Activated CD4-positive, alpha-beta T cell treated with anti-CD3 and anti-CD28 coated beads for 36 hours (primary cell): ENCODE measurements at regions not wholly inside any gene's neighbourhood (a gene's known extent, or its start where the extent isn't known, plus 50 kb on each side); places are given as distances from the start of the nearest gene placed in this dataset.

Experiments
- ATAC-seq: fragments of 200-7000 bp; cut with Tn5 transposase; one replicate; pipeline ENCODE4 v1.10.0; 2021; ENCODE audit warnings: mild to moderate bottlenecking, moderate library complexity
- CTCF ChIA-PET: fragments of 350-600 bp; sonication (Branson Sonifier 250); formaldehyde crosslinking; loops from one replicate; lab custom pipeline; 2021; ENCODE audit warnings: antibody characterized with exemption; lab: Charles Lee
- POLR2A ChIA-PET: fragments of 350-600 bp; sonication (Branson Sonifier 250); formaldehyde crosslinking; loops from one replicate; lab custom pipeline; 2021; ENCODE audit warnings: antibody characterized with exemption, inconsistent platforms; lab: Charles Lee
- DNase-seq: peaks from one replicate; pipeline ENCODE4 v3.0.0-alpha.2; 2020
- H3K27ac Mint-ChIP-seq: one replicate; pipeline ENCODE4 v1.8.0; 2021; ENCODE audit warnings: mixed read lengths
- H3K27me3 Mint-ChIP-seq: one replicate; pipeline ENCODE4 v1.8.0; 2021; ENCODE audit warnings: mixed read lengths
- H3K36me3 Mint-ChIP-seq: one replicate; pipeline ENCODE4 v1.8.0; 2021; ENCODE audit warnings: low read depth, mixed read lengths
- H3K4me1 Mint-ChIP-seq: one replicate; pipeline ENCODE4 v1.8.0; 2021; ENCODE audit warnings: mixed read lengths
- H3K4me3 Mint-ChIP-seq: one replicate; pipeline ENCODE4 v1.8.0; 2021; ENCODE audit warnings: mild to moderate bottlenecking, moderate library complexity, mixed read lengths
- H3K9me3 Mint-ChIP-seq: one replicate; pipeline ENCODE4 v1.8.0; 2021; ENCODE audit warnings: low read depth, mixed read lengths
- intact Hi-C, 2 experiments: fragments of 100-400 bp; cut with DNase I in 1 of 2; cut with micrococcal nuclease in 1 of 2; formaldehyde crosslinking; loops; one replicate each; pipeline versions ENCODE4 v1.14.2 to v1.15.1; 2022 to 2024; cut with DNase I, micrococcal nuclease

GRCh38 chr7:26490640-26491624 lies 199.3 kb downstream of the SNX10 start:
- no peaks in the 10 kb centered on the region for H3K4me1 Mint-ChIP-seq
- H3K9me3 Mint-ChIP-seq: no peaks in the 10 kb centered on the region
- ATAC-seq (no peak), DNase-seq (no peak)
- no peak overlapping the region for H3K27ac Mint-ChIP-seq
- no peaks in the 10 kb centered on the region for H3K36me3 Mint-ChIP-seq
- no peak overlapping the region for H3K4me3 Mint-ChIP-seq
- POLR2A ChIA-PET: no interaction called here
- CTCF ChIA-PET: interaction anchor here (0.9 to 1.1 kb wide), 2 partner anchors 21 to 79 kb away, joined by 3 to 4 read pairs; no protein-coding TSS in a partner anchor
- intact Hi-C loops: no loop called here
- peaks cover 2% of the 10 kb centered on the region for H3K27me3 Mint-ChIP-seq

GRCh38 chr7:26492816-26493215 lies 201.2 kb downstream of the SNX10 start:
- Mint-ChIP-seq H3K4me3 (no peak overlapping the region), H3K9me3 (no peaks in the 10 kb centered on the region), H3K27ac (no peak overlapping the region), H3K4me1 (no peaks in the 10 kb centered on the region), H3K27me3 (peaks cover 2% of the 10 kb centered on the region), H3K36me3 (no peaks in the 10 kb centered on the region)
- ChIA-PET CTCF (no interaction called here), POLR2A (no interaction called here)
- ATAC-seq (no peak), DNase-seq (no peak)
- intact Hi-C loops: no loop called here

- ATAC-seq: no peak
These were observed 202.2 kb downstream of the SNX10 start for GRCh38 chr7:26493737-26494428.

GRCh38 chr7:26495569-26495968 lies 203.9 kb downstream of the SNX10 start:
- intact Hi-C loops: no loop called here

More at GRCh38 chr7:26493737-26494428, 202.2 kb downstream of the SNX10 start:
- no peaks in the 10 kb centered on the region for H3K4me1 Mint-ChIP-seq
- H3K27me3 Mint-ChIP-seq: peaks cover 2% of the 10 kb centered on the region
- POLR2A ChIA-PET: no interaction called here
- H3K9me3 Mint-ChIP-seq: no peaks in the 10 kb centered on the region
- intact Hi-C loops: no loop called here
- no peak overlapping the region for H3K4me3 Mint-ChIP-seq
- CTCF ChIA-PET: interaction anchor here (0.6 to 0.7 kb wide), 2 partner anchors 72 to 1252 kb away, joined by 3 read pairs; no protein-coding TSS in a partner anchor
- no peak for DNase-seq
- H3K36me3 Mint-ChIP-seq: no peaks in the 10 kb centered on the region
- no peak overlapping the region for H3K27ac Mint-ChIP-seq

GRCh38 chr7:26497801-26498596 lies 206.3 kb downstream of the SNX10 start:
- intact Hi-C loops: no loop called here
- H3K9me3 Mint-ChIP-seq: no peaks in the 10 kb centered on the region
- no peak for DNase-seq
- H3K36me3 Mint-ChIP-seq: no peaks in the 10 kb centered on the region
- no peak overlapping the region for H3K4me3 Mint-ChIP-seq
- no peaks in the 10 kb centered on the region for H3K27me3 Mint-ChIP-seq
- ChIA-PET CTCF (interaction anchor here (0.7 to 1.1 kb wide), 3 partner anchors 10 to 189 kb away, joined by 3 read pairs; no protein-coding TSS in a partner anchor), POLR2A (no interaction called here)
- no peak for ATAC-seq
- no peaks in the 10 kb centered on the region for H3K4me1 Mint-ChIP-seq
- H3K27ac Mint-ChIP-seq: no peak overlapping the region

More at GRCh38 chr7:26495569-26495968, 203.9 kb downstream of the SNX10 start:
- Mint-ChIP-seq H3K9me3 (no peaks in the 10 kb centered on the region), H3K27ac (no peak overlapping the region), H3K4me1 (no peaks in the 10 kb centered on the region), H3K27me3 (no peaks in the 10 kb centered on the region), H3K36me3 (no peaks in the 10 kb centered on the region), H3K4me3 (no peak overlapping the region)
- no peak for ATAC-seq
- ChIA-PET POLR2A (no interaction called here), CTCF (interaction anchor here (0.7 kb wide), 1 partner anchor 1475 kb away, joined by 4 read pairs; no protein-coding TSS in a partner anchor)
- DNase-seq: no peak

GRCh38 chr7:26499315-26499897 lies 207.7 kb downstream of the SNX10 start:
- POLR2A ChIA-PET: interaction anchor here (0.5 kb wide), 1 partner anchor 1032 kb away, joined by 4 read pairs; no protein-coding TSS in a partner anchor
- H3K4me1 Mint-ChIP-seq: no peaks in the 10 kb centered on the region
- no peaks in the 10 kb centered on the region for H3K27me3 Mint-ChIP-seq
- no peaks in the 10 kb centered on the region for H3K36me3 Mint-ChIP-seq
- ATAC-seq: no peak
- intact Hi-C loops: no loop called here
- no peaks in the 10 kb centered on the region for H3K9me3 Mint-ChIP-seq
- H3K27ac Mint-ChIP-seq: no peak overlapping the region
- H3K4me3 Mint-ChIP-seq: no peak overlapping the region
- DNase-seq: no peak
- CTCF ChIA-PET: interaction anchor here (1.1 kb wide), 1 partner anchor 17 kb away, joined by 3 read pairs; no protein-coding TSS in a partner anchor

GRCh38 chr7:26500749-26501352 lies 209.2 kb downstream of the SNX10 start:
- H3K4me1 Mint-ChIP-seq: no peaks in the 10 kb centered on the region
- peaks cover 3% of the 10 kb centered on the region for H3K27me3 Mint-ChIP-seq
- ChIA-PET POLR2A (no interaction called here), CTCF (interaction anchor here (0.6 to 2.0 kb wide), 7 partner anchors 8 to 135 kb away, joined by 3 to 17 read pairs (median 3); no protein-coding TSS in a partner anchor)
- H3K4me3 Mint-ChIP-seq: no peak overlapping the region
- DNase-seq (no peak), ATAC-seq (no peak)
- no peaks in the 10 kb centered on the region for H3K36me3 Mint-ChIP-seq
- no peaks in the 10 kb centered on the region for H3K9me3 Mint-ChIP-seq
- intact Hi-C loops: loop anchor here (1.0 to 10.0 kb wide), 8 partner anchors 124 to 608 kb away; no protein-coding TSS in a partner anchor
- no peak overlapping the region for H3K27ac Mint-ChIP-seq

GRCh38 chr7:26504411-26505120 lies 212.9 kb downstream of the SNX10 start:
- peaks cover 8% of the 10 kb centered on the region for H3K27me3 Mint-ChIP-seq
- DNase-seq (no peak), ATAC-seq (no peak)
- intact Hi-C loops: loop anchor here (5.0 to 10.0 kb wide), 3 partner anchors 163 to 610 kb away; no protein-coding TSS in a partner anchor
- no peaks in the 10 kb centered on the region for H3K9me3 Mint-ChIP-seq
- H3K27ac Mint-ChIP-seq: no peak overlapping the region
- POLR2A ChIA-PET: no interaction called here
- CTCF ChIA-PET: interaction anchor here (1.8 kb wide), 1 partner anchor 26 kb away, joined by 4 read pairs; no protein-coding TSS in a partner anchor
- no peaks in the 10 kb centered on the region for H3K4me1 Mint-ChIP-seq
- no peak overlapping the region for H3K4me3 Mint-ChIP-seq
- no peaks in the 10 kb centered on the region for H3K36me3 Mint-ChIP-seq

GRCh38 chr7:26506196-26506595 lies 214.5 kb downstream of the SNX10 start:
- Mint-ChIP-seq H3K9me3 (no peaks in the 10 kb centered on the region), H3K27ac (no peak overlapping the region), H3K4me1 (no peaks in the 10 kb centered on the region), H3K36me3 (no peaks in the 10 kb centered on the region), H3K4me3 (no peak overlapping the region), H3K27me3 (peaks cover 8% of the 10 kb centered on the region)
- DNase-seq: no peak
- ATAC-seq: no peak
- POLR2A ChIA-PET: no interaction called here
- CTCF ChIA-PET: no interaction called here
- intact Hi-C loops: loop anchor here (10.0 kb wide), 2 partner anchors 431 to 611 kb away; no protein-coding TSS in a partner anchor
